Fibroblast of pulmonary artery (primary cell): ENCODE measurements at regions not wholly inside any gene's neighbourhood (a gene's known extent, or its start where the extent isn't known, plus 50 kb on each side); places are given as distances from the start of the nearest gene placed in this dataset.

Source experiments
- DNase-seq: peaks from one replicate; pipeline ENCODE4 v3.0.0-alpha.2; 2010; ENCODE audit warnings: low read depth
- H3K4me3 ChIP-seq: replicated peaks from 2 replicates; pipeline ENCODE4 v1.5.1; 2011; ENCODE audit warnings: low read depth, mild to moderate bottlenecking, control low read depth, low read length, moderate library complexity
- CTCF ChIP-seq: IDR thresholded peaks from 2 replicates; pipeline ENCODE4 v1.5.1; 2011; ENCODE audit warnings: mild to moderate bottlenecking, control low read depth, low read length, inconsistent platforms; ENCODE audit errors: missing control alignments

- no peak for TF ChIP-seq CTCF
- H3K4me3 ChIP-seq = no peak overlapping the region
- no peak for DNase-seq
Observed at GRCh38 chr19:32254509-32254890, 90.9 kb upstream of the ZNF507 start.

GRCh38 chr19:32255536-32256295 is 89.7 kb upstream of the ZNF507 start:
- TF ChIP-seq CTCF = no peak
- no peak overlapping the region for H3K4me3 ChIP-seq
- no peak for DNase-seq

GRCh38 chr19:32256341-32256975 is 89.0 kb upstream of the ZNF507 start:
- H3K4me3 ChIP-seq = no peak overlapping the region
- no peak for TF ChIP-seq CTCF
- no peak for DNase-seq

- no peak for TF ChIP-seq CTCF
- H3K4me3 ChIP-seq = no peak overlapping the region
- DNase-seq = no peak
Observed at GRCh38 chr19:32257326-32258073, 87.9 kb upstream of the ZNF507 start.

- DNase-seq = no peak
- TF ChIP-seq CTCF = no peak
- H3K4me3 ChIP-seq = no peak overlapping the region
Observed at GRCh38 chr19:32258167-32258566, 87.2 kb upstream of the ZNF507 start.

- DNase-seq = no peak
- H3K4me3 ChIP-seq = no peak overlapping the region
- no peak for TF ChIP-seq CTCF
Observed at GRCh38 chr19:32264568-32264967, 80.8 kb upstream of the ZNF507 start.
